ENCODE measurements at regions not wholly inside any gene's neighbourhood (a gene's known extent, or its start where the extent isn't known, plus 50 kb on each side); places are given as distances from the start of the nearest gene placed in this dataset.
A peak's percentile ranks its signal among the peaks of the same experiment; 100 is the strongest.

DNA sequence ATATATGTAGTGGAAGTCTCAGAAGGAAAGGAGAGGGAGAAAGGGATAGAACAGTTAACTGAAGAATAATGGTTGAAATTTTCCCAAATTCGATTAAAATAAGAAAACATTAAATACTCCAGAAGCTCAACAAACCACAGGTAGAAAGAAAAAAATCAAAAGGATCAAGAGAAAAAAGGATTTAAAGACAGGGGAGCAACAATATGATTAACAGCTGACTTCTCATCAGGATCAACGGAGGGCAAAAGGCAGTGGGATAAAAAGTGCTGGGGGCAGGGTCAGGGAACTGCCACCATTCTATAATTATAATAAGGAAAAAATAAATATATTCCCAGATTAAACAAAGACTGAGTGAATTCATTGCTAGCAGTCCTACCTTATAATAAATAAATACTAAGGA, 55.3 kb downstream of the CDKN2C start:
- ATAC-seq, result no peak
- intact Hi-C loops (cut with DNase I), result no loop called here
- 57 to 66% (median 57%) methylated on average over 2 of the region's 2 CpGs for WGBS, 4 donors
- TF ChIP-seq POLR2A (IDR thresholded peaks at IDR 0.05), result no peak
- TF ChIP-seq, protein P1, sequence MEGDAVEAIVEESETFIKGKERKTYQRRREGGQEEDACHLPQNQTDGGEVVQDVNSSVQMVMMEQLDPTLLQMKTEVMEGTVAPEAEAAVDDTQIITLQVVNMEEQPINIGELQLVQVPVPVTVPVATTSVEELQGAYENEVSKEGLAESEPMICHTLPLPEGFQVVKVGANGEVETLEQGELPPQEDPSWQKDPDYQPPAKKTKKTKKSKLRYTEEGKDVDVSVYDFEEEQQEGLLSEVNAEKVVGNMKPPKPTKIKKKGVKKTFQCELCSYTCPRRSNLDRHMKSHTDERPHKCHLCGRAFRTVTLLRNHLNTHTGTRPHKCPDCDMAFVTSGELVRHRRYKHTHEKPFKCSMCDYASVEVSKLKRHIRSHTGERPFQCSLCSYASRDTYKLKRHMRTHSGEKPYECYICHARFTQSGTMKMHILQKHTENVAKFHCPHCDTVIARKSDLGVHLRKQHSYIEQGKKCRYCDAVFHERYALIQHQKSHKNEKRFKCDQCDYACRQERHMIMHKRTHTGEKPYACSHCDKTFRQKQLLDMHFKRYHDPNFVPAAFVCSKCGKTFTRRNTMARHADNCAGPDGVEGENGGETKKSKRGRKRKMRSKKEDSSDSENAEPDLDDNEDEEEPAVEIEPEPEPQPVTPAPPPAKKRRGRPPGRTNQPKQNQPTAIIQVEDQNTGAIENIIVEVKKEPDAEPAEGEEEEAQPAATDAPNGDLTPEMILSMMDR (IDR thresholded peaks at IDR 0.05), result no peak
- DNase-seq, result no peak
- Histone ChIP-seq H3K27ac (no peak overlapping the region), H3K36me3 (no peaks in the 10 kb centered on the region), H3K4me3 (no peak overlapping the region), H3K4me1 (no peaks in the 10 kb centered on the region), H3K27me3 (no peaks in the 10 kb centered on the region), H3K9me3 (peaks cover 0 to 8% (median 0%) of the 10 kb centered on the region in 12 donors)

DNA sequence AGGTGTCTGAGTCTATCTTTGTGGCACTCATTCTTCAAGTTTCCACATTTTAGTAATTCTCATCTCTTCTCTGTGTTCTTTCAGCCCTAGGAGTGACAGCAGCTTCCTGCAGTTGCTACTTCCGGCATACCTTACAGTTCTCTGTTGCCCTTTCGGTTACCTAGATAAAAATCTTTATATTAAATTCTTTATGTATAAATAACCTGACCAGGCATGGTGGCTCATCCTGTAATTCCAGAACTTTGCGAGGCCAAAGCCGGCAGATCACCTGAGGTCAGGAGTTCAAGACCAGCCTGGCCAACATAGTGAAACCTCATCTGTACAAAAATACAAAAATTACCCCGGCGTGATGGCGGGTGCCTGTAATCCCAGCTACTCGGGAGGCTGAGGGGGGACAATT, 62.9 kb downstream of the CDKN2C start:
- H3K27ac ChIP-seq, result no peak overlapping the region
- DNase-seq (no peak), ATAC-seq (no peak)
- H3K4me3 ChIP-seq, result no peak overlapping the region
- H3K4me1 ChIP-seq, result no peaks in the 10 kb centered on the region
- no peaks in the 10 kb centered on the region for H3K36me3 ChIP-seq
- TF ChIP-seq, protein P1 (IDR thresholded peaks at IDR 0.05), result no peak
- no peak for TF ChIP-seq POLR2A (IDR thresholded peaks at IDR 0.05)
- 92 to 96% (median 95%) methylated on average over 8 of the region's 8 CpGs for WGBS, 4 donors
- intact Hi-C loops (cut with DNase I), result no loop called here
- no peaks in the 10 kb centered on the region for H3K27me3 ChIP-seq
- H3K9me3 ChIP-seq, result peaks cover 0 to 8% (median 0%) of the 10 kb centered on the region in 12 donors

DNA sequence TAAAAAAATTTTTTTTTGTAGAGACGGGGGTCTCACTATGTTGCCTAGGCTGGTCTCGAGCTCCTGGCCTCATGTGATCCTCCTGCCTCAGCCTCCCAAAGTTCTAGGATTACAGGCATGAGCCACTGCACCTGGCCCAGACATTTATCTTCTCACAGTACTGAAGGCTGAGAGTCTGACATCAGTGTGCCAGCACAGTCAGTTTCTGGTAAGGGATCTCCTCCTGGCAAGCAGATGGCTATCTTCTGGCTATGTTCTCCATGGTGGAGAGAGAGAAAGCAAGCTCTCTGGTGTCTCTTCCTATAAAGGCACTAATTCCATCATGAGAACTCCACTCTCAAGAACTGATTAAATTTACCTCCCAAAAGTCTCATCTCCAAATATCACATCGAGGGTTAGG, 57.8 kb upstream of the C1orf185 start:
- H3K36me3 ChIP-seq, result no peaks in the 10 kb centered on the region
- no peak overlapping the region for H3K27ac ChIP-seq
- H3K9me3 ChIP-seq, result peaks cover 0 to 10% (median 0%) of the 10 kb centered on the region in 12 donors
- no peak overlapping the region for H3K4me3 ChIP-seq
- DNase-seq (no peak), ATAC-seq (no peak)
- peaks cover 0 to 7% (median 0%) of the 10 kb centered on the region in 9 donors for H3K27me3 ChIP-seq
- no peak for TF ChIP-seq POLR2A (IDR thresholded peaks at IDR 0.05)
- TF ChIP-seq, protein P1 (IDR thresholded peaks at IDR 0.05), result no peak
- no peaks in the 10 kb centered on the region for H3K4me1 ChIP-seq
- WGBS, 4 donors, result 78 to 86% (median 82%) methylated on average over 3 of the region's 3 CpGs
- intact Hi-C loops (cut with DNase I), result loop anchor here in 9 of 10 donors (2.0 to 10.0 kb wide), 8 partner anchors 99 to 269 kb away; no protein-coding TSS in a partner anchor

DNA sequence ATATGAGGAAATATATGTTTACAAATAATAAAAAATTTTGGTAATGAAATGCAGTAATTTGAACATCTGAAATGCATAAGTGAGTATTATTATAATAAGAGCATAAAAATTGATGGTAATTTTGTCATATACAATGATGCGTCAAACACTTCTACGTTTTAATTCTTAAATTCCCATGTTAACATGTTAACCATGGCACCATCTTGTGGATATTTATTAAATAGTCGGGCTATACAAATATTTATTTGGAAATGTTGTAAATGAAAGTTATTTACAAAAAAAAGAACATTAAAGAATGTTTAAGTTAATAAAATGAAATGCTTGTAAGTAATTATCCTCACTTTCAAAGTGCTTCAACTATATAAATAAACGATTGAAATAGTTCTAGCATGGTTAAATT, 57.2 kb upstream of the C1orf185 start:
- DNase-seq (no peak), ATAC-seq (no peak)
- intact Hi-C loops (cut with DNase I), result loop anchor here (2.0 to 10.0 kb wide), 9 partner anchors 100 to 273 kb away; no protein-coding TSS in a partner anchor
- Histone ChIP-seq H3K27me3 (peaks cover 0 to 7% (median 0%) of the 10 kb centered on the region in 9 donors), H3K4me1 (no peaks in the 10 kb centered on the region), H3K9me3 (peaks cover 0 to 4% (median 0%) of the 10 kb centered on the region in 12 donors), H3K36me3 (no peaks in the 10 kb centered on the region), H3K27ac (no peak overlapping the region), H3K4me3 (no peak overlapping the region)
- WGBS, 4 donors, result 33 to 40% (median 34%) methylated on average over 4 of the region's 4 CpGs
- TF ChIP-seq POLR2A (IDR thresholded peaks at IDR 0.05), result no peak
- TF ChIP-seq, protein P1 (IDR thresholded peaks at IDR 0.05), result peak in 10 of 12 donors; percentile 34 to 59 (median 52)
